Endothelial cell of umbilical vein (primary cell): ENCODE measurements at regions not wholly inside any gene's neighbourhood (a gene's known extent, or its start where the extent isn't known, plus 50 kb on each side); places are given as distances from the start of the nearest gene placed in this dataset.
"Not testable (repeated sequence)": the region's sequence is repeated elsewhere in the genome, so short reads cannot be mapped to it uniquely, and the experiment has no call there.

Experiments used
- CTCF ChIP-seq, 2 donors: IDR thresholded peaks; 1 replicate in 1 of 2; 2 replicates in 1 of 2; pipeline ENCODE4 v1.5.1; 2011; ENCODE audit warnings: low read length in 2 of 2, mild to moderate bottlenecking in 2 of 2, moderate library complexity in 2 of 2, control low read depth in 1 of 2, inconsistent platforms in 1 of 2, low read depth in 1 of 2; ENCODE audit not compliant: insufficient read depth in 1 of 2; ENCODE audit errors: extremely low read depth in 1 of 2
- EZH2 ChIP-seq: IDR thresholded peaks from 2 replicates; pipeline ENCODE4 v1.6.1; 2012; ENCODE audit warnings: borderline replicate concordance, low read depth, mild to moderate bottlenecking, moderate library complexity, low read length, inconsistent platforms; ENCODE audit not compliant: severe bottlenecking
- FOS ChIP-seq: IDR thresholded peaks from 2 replicates; pipeline ENCODE4 v1.6.1; 2011; ENCODE audit warnings: mild to moderate bottlenecking, low read length, moderate library complexity, borderline replicate concordance; ENCODE audit not compliant: insufficient read depth
- GATA2 ChIP-seq: IDR thresholded peaks from 2 replicates; pipeline ENCODE4 v1.7.0; 2011; ENCODE audit warnings: low read depth, mild to moderate bottlenecking, moderate library complexity, mixed read lengths, low read length; ENCODE audit not compliant: insufficient read length, insufficient read depth
- JUN ChIP-seq: IDR thresholded peaks from 2 replicates; pipeline ENCODE4 v1.6.1; 2011; ENCODE audit warnings: borderline replicate concordance, low read depth; ENCODE audit not compliant: insufficient read length, insufficient read depth
- MAX ChIP-seq: IDR thresholded peaks from 2 replicates; pipeline ENCODE4 v1.6.1; 2011; ENCODE audit not compliant: insufficient read depth, insufficient read length
- MYC ChIP-seq: IDR thresholded peaks from one replicate; pipeline ENCODE4 v1.6.1; 2011; ENCODE audit warnings: mild to moderate bottlenecking, low read depth, low read length
- POLR2A ChIP-seq: IDR thresholded peaks from 2 replicates; pipeline ENCODE4 v1.6.1; 2012; ENCODE audit warnings: low read depth, mild to moderate bottlenecking, control low read depth, low read length
- POLR2AphosphoS5 ChIP-seq: IDR thresholded peaks from 2 replicates; pipeline ENCODE4 v1.6.1; 2012; ENCODE audit warnings: low read depth, mild to moderate bottlenecking, control low read depth, low read length, moderate library complexity; ENCODE audit not compliant: insufficient read depth

- TF ChIP-seq EZH2; CTCF (IDR thresholded peaks at IDR 0.05; ENCODE audit: extremely low read depth in 1 of 2, insufficient read depth in 1 of 2, low read depth in 1 of 2, low read length in 2 of 2); POLR2A; MAX; FOS; POLR2AphosphoS5; MYC; JUN; GATA2: not testable (repeated sequence)
Measured at GRCh38 chr14:54266616-54267015, 130.2 kb upstream of the CDKN3 start.
